HG02885 (cell line): ENCODE measurements at regions not wholly inside any gene's neighbourhood (a gene's known extent, or its start where the extent isn't known, plus 50 kb on each side); places are given as distances from the start of the nearest gene placed in this dataset.
"Not testable (repeated sequence)": the region's sequence is repeated elsewhere in the genome, so short reads cannot be mapped to it uniquely, and the experiment has no call there.

Source experiments
- ATAC-seq: cut with Tn5 transposase; IDR thresholded peaks from one replicate; pipeline ENCODE4 v1.9.1; 2021; ENCODE audit warnings: mild to moderate bottlenecking; ENCODE audit not compliant: unreplicated experiment, poor library complexity

DNA sequence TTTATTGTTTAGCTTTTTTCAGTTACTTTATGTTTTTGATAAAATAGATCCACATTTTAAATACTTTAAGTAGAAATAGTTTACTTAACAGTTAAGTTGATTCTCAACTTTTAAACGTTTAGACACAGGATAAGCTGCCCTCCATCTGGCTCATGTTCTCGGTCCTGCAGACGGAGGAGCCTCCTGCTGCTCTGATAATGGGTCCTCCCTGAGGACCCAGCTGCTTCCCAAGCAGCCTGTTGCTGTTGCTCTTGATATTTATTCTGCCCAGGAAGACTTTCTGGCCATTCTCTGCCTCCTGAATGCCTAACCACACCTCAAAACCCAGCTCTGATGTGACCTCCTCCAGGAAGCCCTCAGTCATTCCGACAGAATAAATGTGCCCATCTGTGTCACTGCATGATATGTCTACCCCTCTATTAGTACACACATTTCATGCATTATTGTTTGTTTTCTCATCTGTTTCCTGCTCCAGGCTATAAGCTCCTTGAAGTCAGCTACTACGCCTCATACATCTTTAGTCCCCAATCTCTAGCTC is 267.2 kb upstream of the MSX2 start:
- ATAC-seq: no peak

GRCh38 chr5:174459071-174459702 is 265.2 kb upstream of the MSX2 start:
- ATAC-seq: no peak

DNA sequence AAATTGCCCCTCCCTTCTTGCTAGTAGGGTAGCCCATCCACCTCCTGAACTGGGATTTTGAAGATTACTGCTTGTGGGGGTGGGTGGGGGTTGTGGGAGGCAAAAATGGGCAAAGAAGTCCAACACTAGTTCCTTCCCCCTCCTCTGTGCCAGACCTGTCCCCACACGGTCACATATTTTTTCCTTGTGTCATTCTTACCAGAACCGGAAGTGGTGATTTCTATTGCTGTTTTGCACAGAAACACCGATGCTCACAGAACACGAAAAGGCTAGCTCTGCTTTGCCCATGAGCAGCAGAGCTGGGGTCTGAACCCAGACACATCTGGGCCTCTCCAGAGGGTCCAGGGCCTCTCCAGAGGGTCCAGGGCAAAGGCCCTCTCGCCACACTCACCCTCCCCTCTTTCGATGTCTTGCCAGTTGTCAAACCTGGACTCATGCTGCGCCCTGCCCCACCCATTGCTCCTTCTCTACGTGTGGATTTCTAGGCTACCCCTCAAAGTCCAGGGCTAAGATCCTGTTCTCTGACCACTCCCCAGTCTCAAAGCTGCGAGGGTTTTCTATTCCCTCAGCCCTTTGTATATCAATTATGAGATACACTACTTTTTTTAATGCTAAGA is 264.4 kb upstream of the MSX2 start:
- ATAC-seq: no peak

DNA sequence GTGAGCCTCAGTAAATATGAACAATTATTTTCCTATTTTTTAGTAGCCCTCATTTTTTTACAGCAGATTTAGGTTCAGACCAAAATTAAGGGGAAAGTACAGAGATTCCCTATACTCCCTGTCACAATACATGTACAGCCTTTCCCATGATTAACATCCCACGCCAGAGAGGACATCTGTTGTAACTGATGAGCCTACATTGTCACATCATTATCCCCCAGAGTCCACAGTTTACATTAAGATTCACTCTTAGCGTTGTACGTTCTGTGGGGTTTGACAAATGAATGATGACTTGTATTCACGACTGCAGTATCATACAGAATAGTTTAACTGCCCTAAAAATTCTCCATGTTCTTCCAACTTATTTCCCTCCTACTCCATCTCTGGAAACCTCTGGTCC is 262.3 kb upstream of the MSX2 start:
- no peak for ATAC-seq

GRCh38 chr5:174464504-174465165 is 259.7 kb upstream of the MSX2 start:
- ATAC-seq: no peak

DNA sequence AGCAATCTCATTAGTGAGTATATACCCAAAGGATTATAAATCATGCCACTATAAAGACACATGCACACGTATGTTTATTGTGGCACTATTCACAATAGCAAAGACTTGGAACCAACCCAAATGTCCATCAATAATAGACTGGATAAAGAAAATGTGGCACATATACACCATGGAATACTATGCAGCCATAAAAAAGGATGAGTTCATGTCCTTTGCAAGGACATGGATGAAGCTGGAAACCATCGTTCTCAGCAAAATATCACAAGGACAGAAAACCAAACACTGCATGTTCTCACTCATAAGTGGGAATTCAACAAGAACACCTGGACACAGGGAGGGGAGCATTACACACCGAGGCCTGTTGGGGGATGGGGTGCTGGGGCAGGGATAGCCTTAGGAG is 252.9 kb upstream of the MSX2 start:
- ATAC-seq: not testable (repeated sequence)

DNA sequence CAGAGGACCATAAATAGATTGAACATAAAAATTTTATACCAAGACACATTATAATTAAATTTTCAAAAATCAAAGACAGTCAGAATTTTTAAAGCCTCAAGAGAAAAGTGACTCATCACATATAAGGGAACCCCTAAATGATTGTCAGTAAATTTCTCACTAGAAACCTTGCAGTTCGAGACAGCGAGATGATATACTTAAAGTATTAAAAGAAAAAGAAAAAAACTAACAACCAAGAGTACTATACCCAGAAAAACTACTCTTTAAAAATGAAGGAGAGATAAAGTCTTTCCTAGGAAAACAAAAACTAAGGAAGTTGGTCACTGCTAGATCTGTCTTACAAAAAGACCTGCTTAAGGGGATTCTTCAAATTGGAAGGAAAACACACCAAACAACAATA is 251.4 kb upstream of the MSX2 start:
- ATAC-seq: no peak

GRCh38 chr5:174476001-174476400 is 248.4 kb upstream of the MSX2 start:
- ATAC-seq: not testable (repeated sequence)

DNA sequence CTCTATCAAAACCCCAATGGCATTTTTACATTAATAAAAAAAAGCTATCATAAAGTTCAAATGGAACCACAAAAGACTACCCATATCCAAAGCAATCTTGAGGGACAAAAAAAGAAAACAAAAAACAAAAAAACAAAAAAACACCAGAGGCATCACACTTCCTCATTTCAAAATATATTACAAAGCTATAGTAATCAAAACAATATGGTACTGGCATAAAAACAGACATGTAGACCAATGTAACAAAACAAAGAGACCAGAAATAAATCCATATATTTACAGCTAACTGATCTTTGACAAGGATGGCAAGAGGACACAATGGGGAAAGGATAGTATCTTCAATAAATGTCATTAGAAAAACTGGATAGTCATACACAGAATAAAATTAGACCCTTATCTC is 245.1 kb upstream of the MSX2 start:
- ATAC-seq: no peak

DNA sequence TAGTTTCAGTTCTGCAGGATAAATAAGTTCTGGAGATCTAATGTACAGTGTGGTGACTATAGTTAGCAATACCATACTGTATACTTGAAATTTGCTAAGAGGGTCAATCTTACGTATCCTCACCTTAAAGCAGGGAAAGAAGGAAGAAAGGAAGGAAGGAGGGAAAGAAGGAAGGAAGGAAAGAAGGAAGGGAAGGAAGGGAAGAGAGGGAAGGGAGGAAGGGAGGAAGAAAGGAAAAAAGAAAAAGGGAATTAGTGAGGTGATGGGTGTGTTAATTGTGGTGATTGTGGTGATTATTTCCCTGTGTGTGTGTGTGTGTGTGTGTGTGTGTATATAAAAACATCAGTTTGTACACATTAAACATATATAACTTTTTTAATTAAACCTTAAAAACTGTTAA is 242.6 kb upstream of the MSX2 start:
- ATAC-seq: no peak

GRCh38 chr5:174482607-174483024 is 241.8 kb upstream of the MSX2 start:
- no peak for ATAC-seq

GRCh38 chr5:174483411-174483810 is 241.0 kb upstream of the MSX2 start:
- no peak for ATAC-seq

DNA sequence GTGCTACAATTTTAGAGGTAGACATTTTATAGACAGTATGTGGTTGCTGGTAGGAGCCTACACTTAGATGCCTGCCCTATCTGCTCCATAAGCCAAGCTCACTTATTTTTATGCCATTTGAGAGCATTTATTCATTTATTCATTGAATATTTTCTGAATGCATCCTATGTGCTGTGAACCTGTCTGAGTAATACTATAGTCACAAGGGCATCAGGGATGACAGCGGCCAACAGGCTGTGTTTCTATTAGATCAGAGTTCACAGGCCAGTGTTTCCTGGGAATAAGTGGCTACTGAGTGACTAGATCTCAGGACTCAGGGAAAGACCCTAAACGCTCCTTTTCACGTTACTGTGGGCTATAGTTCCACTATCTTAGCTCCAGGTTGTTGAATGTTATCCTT is 235.2 kb upstream of the MSX2 start:
- no peak for ATAC-seq

- ATAC-seq: no peak
These were observed 234.3 kb upstream of the MSX2 start for GRCh38 chr5:174489920-174490597.

- no peak for ATAC-seq
These were observed 233.7 kb upstream of the MSX2 start for GRCh38 chr5:174490728-174491127.

DNA sequence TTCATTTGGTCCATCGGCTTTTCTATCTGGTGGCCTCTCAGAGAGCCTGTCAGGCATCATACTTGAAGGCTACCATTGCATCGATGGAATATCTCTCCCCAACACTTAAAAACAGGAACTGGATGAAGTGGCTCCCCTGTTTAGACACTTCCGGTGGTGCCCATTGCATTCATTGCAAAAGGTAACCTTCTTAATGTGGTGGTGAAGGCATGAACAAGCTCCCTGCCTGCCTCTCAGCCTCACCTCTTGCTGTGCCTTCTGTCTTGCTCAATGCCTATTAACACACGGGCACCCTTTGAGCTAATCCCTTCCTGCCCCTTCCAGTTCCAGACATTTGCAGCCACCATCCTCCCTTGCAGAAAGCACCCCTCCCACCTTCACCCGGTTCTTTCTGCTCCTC is 233.1 kb upstream of the MSX2 start:
- no peak for ATAC-seq

DNA sequence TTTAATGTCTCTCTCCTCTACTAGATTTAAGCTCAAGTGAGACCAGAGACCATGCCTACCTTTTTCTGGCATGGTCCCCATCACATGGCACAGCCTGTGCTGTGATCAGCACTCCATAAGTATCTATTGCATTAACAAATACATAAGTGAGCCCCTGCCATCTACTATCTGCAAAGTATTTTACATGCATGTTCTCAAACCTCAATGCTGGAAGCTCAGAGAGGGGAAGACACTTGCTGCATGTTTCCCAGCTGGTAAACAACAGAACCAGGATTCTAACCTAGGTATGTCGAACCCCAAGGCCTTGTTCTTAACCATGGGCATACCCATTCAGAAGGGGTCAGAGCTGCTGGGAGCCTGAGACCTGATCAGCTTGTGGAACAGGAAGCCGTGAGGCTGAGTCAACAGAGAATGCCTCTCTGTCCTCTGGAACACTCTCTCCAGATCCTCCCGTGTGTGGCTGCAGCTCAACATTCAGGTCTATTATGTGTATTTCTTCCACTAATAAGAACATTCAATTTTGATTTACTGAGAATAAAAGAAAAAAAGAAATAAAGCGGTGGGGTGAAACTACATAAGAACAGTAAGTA is 232.5 kb upstream of the MSX2 start:
- ATAC-seq: no peak

GRCh38 chr5:174493530-174493929 is 230.9 kb upstream of the MSX2 start:
- ATAC-seq: no peak

DNA sequence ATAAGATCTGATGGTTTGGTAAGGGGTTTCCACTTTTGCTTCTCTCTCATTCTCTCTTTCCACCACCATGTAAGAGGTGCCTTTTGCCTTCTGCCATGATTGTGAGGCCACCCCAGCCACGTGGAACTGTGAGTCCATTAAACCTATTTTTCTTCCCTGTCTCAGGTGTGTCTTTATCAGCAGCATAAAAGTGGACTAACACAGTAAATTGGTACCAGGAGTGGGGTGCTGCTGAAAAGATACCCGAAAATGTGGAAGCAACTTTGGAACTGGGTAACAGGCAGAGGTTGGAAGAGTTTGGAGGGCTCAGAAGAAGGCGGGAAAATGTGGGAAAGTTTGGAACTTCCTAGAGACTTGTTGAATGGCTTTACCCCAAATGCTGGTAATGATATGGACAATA is 226.4 kb upstream of the MSX2 start:
- not testable (repeated sequence) for ATAC-seq

DNA sequence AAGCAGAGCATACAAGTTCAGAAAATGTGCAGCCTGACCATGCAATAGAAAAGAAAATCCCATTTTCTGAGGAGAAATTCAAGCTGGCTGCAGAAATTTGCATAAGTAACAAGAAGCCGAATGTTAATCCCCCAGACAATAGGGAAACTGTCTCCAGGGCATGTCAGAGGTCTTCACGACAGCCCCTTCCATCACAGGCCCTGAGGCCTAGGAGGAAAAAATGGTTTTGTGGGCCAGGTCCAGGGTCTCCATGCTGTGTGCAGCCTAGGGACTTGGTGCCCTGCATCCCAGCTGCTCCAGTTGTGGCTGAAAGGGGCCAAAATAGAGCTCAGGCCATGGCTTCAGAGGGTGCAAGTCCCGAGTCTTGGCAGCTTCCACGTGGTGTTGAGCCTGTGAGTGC is 225.8 kb upstream of the MSX2 start:
- ATAC-seq: not testable (repeated sequence)

GRCh38 chr5:174500636-174501035 is 223.7 kb upstream of the MSX2 start:
- ATAC-seq: no peak
